ENCODE measurements at regions not wholly inside any gene's neighbourhood (a gene's known extent, or its start where the extent isn't known, plus 50 kb on each side); places are given as distances from the start of the nearest gene placed in this dataset.

- Histone ChIP-seq H3K27ac (ENCODE audit: low read depth in 2 of 2, low read length in 1 of 2) (peak overlapping the region in 1 of 2 donors; percentile 6), H3K4me1 (ENCODE audit: control insufficient read depth in 2 of 2, insufficient read depth in 2 of 2, low read length in 1 of 2) (no peaks in the 10 kb centered on the region), H3K9me3 (ENCODE audit: control insufficient read depth in 2 of 2, insufficient read depth in 1 of 2, low read depth in 1 of 2, low read length in 1 of 2) (no peaks in the 10 kb centered on the region), H3K4me3 (ENCODE audit: low read depth in 1 of 2, low read length in 2 of 2) (no peak overlapping the region), H3K27me3 (ENCODE audit: control insufficient read depth in 1 of 2, insufficient read depth in 2 of 2, low read length in 2 of 2) (no peaks in the 10 kb centered on the region), H3K36me3 (ENCODE audit: control insufficient read depth in 2 of 2, insufficient read depth in 2 of 2, low read length in 1 of 2) (no peaks in the 10 kb centered on the region)
- WGBS, 2 donors = 35 to 39% methylated on average over 2 of the region's 2 CpGs
Measured at GRCh38 chr12:102562836-102563425, 82.6 kb upstream of the IGF1 start.

DNA sequence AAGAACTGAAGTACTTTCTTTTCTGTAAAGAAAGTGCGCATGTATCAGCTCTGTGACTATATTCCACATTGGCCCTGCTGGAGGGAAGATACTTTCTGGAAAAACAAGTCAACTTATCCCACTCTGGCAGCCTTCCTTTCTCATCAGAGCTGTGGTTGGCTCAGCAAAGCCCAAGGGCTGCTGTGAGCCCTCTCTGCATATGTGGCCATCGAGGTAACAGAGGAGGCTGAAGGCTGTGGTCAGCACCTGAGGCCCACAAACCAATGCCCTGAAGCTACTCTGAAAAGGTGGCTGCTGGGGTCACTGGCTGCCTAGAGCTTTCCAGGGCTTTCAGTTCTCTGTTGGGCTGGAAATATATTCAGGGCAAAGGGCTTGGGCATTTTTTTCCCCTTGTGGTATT is 70.8 kb upstream of the IGF1 start:
- H3K27me3 ChIP-seq (ENCODE audit: control insufficient read depth in 1 of 2, insufficient read depth in 2 of 2, low read length in 2 of 2) = no peaks in the 10 kb centered on the region
- no peaks in the 10 kb centered on the region for H3K4me1 ChIP-seq (ENCODE audit: control insufficient read depth in 2 of 2, insufficient read depth in 2 of 2, low read length in 1 of 2)
- 85 to 87% methylated on average over 2 of the region's 2 CpGs for WGBS, 2 donors
- H3K36me3 ChIP-seq (ENCODE audit: control insufficient read depth in 2 of 2, insufficient read depth in 2 of 2, low read length in 1 of 2) = no peaks in the 10 kb centered on the region
- no peaks in the 10 kb centered on the region for H3K9me3 ChIP-seq (ENCODE audit: control insufficient read depth in 2 of 2, insufficient read depth in 1 of 2, low read depth in 1 of 2, low read length in 1 of 2)
- H3K27ac ChIP-seq (ENCODE audit: low read depth in 2 of 2, low read length in 1 of 2) = no peak overlapping the region
- H3K4me3 ChIP-seq (ENCODE audit: low read depth in 1 of 2, low read length in 2 of 2) = no peak overlapping the region

DNA sequence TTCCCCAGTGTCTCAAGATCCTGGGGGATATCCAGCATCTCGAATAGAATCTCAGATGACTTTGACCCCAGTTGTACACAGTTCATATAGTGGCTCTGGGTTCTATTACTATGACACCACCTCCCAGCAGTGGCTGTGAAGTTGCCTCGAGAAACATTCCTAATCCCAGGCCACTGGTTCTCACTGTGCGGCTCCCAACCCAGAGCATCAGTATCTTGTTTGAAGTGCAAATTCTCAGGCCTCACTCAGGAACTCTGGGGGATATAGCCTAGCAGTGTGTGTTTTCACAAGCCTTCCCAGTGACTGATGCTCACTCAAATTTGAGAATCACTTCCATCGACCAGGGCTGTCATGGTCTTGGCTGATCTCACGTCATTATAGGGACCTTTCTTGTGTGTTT is 69.3 kb upstream of the IGF1 start:
- WGBS, 2 donors = 62 to 71% methylated on average over 5 of the region's 5 CpGs
- no peaks in the 10 kb centered on the region for H3K9me3 ChIP-seq (ENCODE audit: control insufficient read depth in 2 of 2, insufficient read depth in 1 of 2, low read depth in 1 of 2, low read length in 1 of 2)
- no peaks in the 10 kb centered on the region for H3K27me3 ChIP-seq (ENCODE audit: control insufficient read depth in 1 of 2, insufficient read depth in 2 of 2, low read length in 2 of 2)
- no peak overlapping the region for H3K27ac ChIP-seq (ENCODE audit: low read depth in 2 of 2, low read length in 1 of 2)
- no peaks in the 10 kb centered on the region for H3K4me1 ChIP-seq (ENCODE audit: control insufficient read depth in 2 of 2, insufficient read depth in 2 of 2, low read length in 1 of 2)
- no peaks in the 10 kb centered on the region for H3K36me3 ChIP-seq (ENCODE audit: control insufficient read depth in 2 of 2, insufficient read depth in 2 of 2, low read length in 1 of 2)
- H3K4me3 ChIP-seq (ENCODE audit: low read depth in 1 of 2, low read length in 2 of 2) = no peak overlapping the region

- no peak overlapping the region for H3K4me3 ChIP-seq (ENCODE audit: low read depth in 1 of 2, low read length in 2 of 2)
- H3K27me3 ChIP-seq (ENCODE audit: control insufficient read depth in 1 of 2, insufficient read depth in 2 of 2, low read length in 2 of 2) = no peaks in the 10 kb centered on the region
- no peak overlapping the region for H3K27ac ChIP-seq (ENCODE audit: low read depth in 2 of 2, low read length in 1 of 2)
- H3K4me1 ChIP-seq (ENCODE audit: control insufficient read depth in 2 of 2, insufficient read depth in 2 of 2, low read length in 1 of 2) = no peaks in the 10 kb centered on the region
- WGBS, 2 donors = 40 to 65% methylated on average over 3 of the region's 3 CpGs
- H3K36me3 ChIP-seq (ENCODE audit: control insufficient read depth in 2 of 2, insufficient read depth in 2 of 2, low read length in 1 of 2) = no peaks in the 10 kb centered on the region
- H3K9me3 ChIP-seq (ENCODE audit: control insufficient read depth in 2 of 2, insufficient read depth in 1 of 2, low read depth in 1 of 2, low read length in 1 of 2) = no peaks in the 10 kb centered on the region
Measured at GRCh38 chr12:102548543-102548942, 68.2 kb upstream of the IGF1 start.

- H3K27ac ChIP-seq (ENCODE audit: low read depth in 2 of 2, low read length in 1 of 2) = no peak overlapping the region
- H3K9me3 ChIP-seq (ENCODE audit: control insufficient read depth in 2 of 2, insufficient read depth in 1 of 2, low read depth in 1 of 2, low read length in 1 of 2) = no peaks in the 10 kb centered on the region
- WGBS, 2 donors = 75 to 79% methylated on average over 5 of the region's 5 CpGs
Measured at GRCh38 chr12:102543494-102544485, 63.4 kb upstream of the IGF1 start.

GRCh38 chr12:102542816-102543440 is 62.6 kb upstream of the IGF1 start:
- 61 to 70% methylated on average over 6 of the region's 6 CpGs for WGBS, 2 donors
- Histone ChIP-seq H3K27ac (ENCODE audit: low read depth in 2 of 2, low read length in 1 of 2) (no peak overlapping the region), H3K4me1 (ENCODE audit: control insufficient read depth in 2 of 2, insufficient read depth in 2 of 2, low read length in 1 of 2) (no peaks in the 10 kb centered on the region), H3K27me3 (ENCODE audit: control insufficient read depth in 1 of 2, insufficient read depth in 2 of 2, low read length in 2 of 2) (no peaks in the 10 kb centered on the region), H3K9me3 (ENCODE audit: control insufficient read depth in 2 of 2, insufficient read depth in 1 of 2, low read depth in 1 of 2, low read length in 1 of 2) (no peaks in the 10 kb centered on the region), H3K36me3 (ENCODE audit: control insufficient read depth in 2 of 2, insufficient read depth in 2 of 2, low read length in 1 of 2) (no peaks in the 10 kb centered on the region), H3K4me3 (ENCODE audit: low read depth in 1 of 2, low read length in 2 of 2) (no peak overlapping the region)

More at GRCh38 chr12:102543494-102544485, 63.4 kb upstream of the IGF1 start:
- H3K36me3 ChIP-seq (ENCODE audit: control insufficient read depth in 2 of 2, insufficient read depth in 2 of 2, low read length in 1 of 2) = no peaks in the 10 kb centered on the region
- H3K4me1 ChIP-seq (ENCODE audit: control insufficient read depth in 2 of 2, insufficient read depth in 2 of 2, low read length in 1 of 2) = no peaks in the 10 kb centered on the region
- no peaks in the 10 kb centered on the region for H3K27me3 ChIP-seq (ENCODE audit: control insufficient read depth in 1 of 2, insufficient read depth in 2 of 2, low read length in 2 of 2)
- H3K4me3 ChIP-seq (ENCODE audit: low read depth in 1 of 2, low read length in 2 of 2) = no peak overlapping the region

DNA sequence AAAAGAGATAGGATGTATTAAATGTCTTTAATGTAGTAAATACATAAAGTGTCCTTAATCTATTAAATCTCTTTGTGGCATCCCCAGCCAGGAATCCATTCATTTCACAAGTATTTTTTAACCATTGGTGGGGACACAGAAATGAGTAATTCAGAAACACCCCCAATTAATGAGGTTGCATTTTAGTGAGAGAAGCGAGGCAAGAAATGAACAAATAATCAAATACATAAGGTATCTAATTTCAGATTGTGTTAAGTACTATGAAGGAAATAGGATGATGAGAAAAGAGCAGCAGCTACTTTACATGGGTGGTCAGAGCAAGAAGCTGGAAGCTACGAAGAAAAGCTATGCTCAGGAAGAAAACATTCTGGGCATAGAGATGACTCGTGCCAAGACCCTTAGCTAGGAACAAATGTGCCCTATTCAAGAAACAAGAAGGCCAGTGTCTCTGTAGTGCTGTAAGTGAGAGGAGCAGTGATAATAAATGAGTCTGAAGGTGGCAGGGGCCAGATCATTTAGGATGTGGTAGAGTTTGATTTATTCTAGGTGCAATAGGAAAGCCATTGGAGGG is 60.5 kb upstream of the IGF1 start:
- 79 to 84% methylated on average over 3 of the region's 3 CpGs for WGBS, 2 donors
- H3K36me3 ChIP-seq (ENCODE audit: control insufficient read depth in 2 of 2, insufficient read depth in 2 of 2, low read length in 1 of 2) = no peaks in the 10 kb centered on the region
- H3K4me3 ChIP-seq (ENCODE audit: low read depth in 1 of 2, low read length in 2 of 2) = no peak overlapping the region
- H3K27ac ChIP-seq (ENCODE audit: low read depth in 2 of 2, low read length in 1 of 2) = no peak overlapping the region
- no peaks in the 10 kb centered on the region for H3K27me3 ChIP-seq (ENCODE audit: control insufficient read depth in 1 of 2, insufficient read depth in 2 of 2, low read length in 2 of 2)
- no peaks in the 10 kb centered on the region for H3K4me1 ChIP-seq (ENCODE audit: control insufficient read depth in 2 of 2, insufficient read depth in 2 of 2, low read length in 1 of 2)
- no peaks in the 10 kb centered on the region for H3K9me3 ChIP-seq (ENCODE audit: control insufficient read depth in 2 of 2, insufficient read depth in 1 of 2, low read depth in 1 of 2, low read length in 1 of 2)

- Histone ChIP-seq H3K9me3 (ENCODE audit: control insufficient read depth in 2 of 2, insufficient read depth in 1 of 2, low read depth in 1 of 2, low read length in 1 of 2) (no peaks in the 10 kb centered on the region), H3K4me3 (ENCODE audit: low read depth in 1 of 2, low read length in 2 of 2) (no peak overlapping the region), H3K36me3 (ENCODE audit: control insufficient read depth in 2 of 2, insufficient read depth in 2 of 2, low read length in 1 of 2) (no peaks in the 10 kb centered on the region), H3K4me1 (ENCODE audit: control insufficient read depth in 2 of 2, insufficient read depth in 2 of 2, low read length in 1 of 2) (no peaks in the 10 kb centered on the region), H3K27me3 (ENCODE audit: control insufficient read depth in 1 of 2, insufficient read depth in 2 of 2, low read length in 2 of 2) (no peaks in the 10 kb centered on the region), H3K27ac (ENCODE audit: low read depth in 2 of 2, low read length in 1 of 2) (no peak overlapping the region)
- WGBS, 2 donors = 41% methylated on average over 10 of the region's 10 CpGs
Measured at GRCh38 chr12:102539651-102540553, 59.5 kb upstream of the IGF1 start.

DNA sequence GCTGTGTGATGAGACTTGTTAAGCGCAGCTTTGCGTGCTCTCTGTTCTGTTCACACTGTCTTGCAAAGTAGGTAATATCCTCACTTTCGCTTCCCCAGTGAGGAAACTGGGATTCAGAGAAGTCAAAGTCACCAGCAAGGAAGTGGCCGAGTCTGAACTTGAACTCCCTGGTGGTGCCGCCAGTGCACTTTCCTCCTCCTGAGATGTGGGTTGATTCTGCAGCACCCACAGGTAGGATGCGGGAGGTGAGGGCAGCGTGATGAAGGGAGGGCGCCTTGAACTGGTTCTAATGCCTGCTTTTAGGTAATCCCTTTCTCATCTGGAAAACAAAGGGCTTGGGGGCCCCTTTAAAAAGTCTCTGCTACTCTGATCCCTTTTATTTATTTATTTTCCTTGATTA is 54.9 kb upstream of the IGF1 start:
- H3K27me3 ChIP-seq (ENCODE audit: control insufficient read depth in 1 of 2, insufficient read depth in 2 of 2, low read length in 2 of 2) = no peaks in the 10 kb centered on the region
- no peaks in the 10 kb centered on the region for H3K4me1 ChIP-seq (ENCODE audit: control insufficient read depth in 2 of 2, insufficient read depth in 2 of 2, low read length in 1 of 2)
- no peak overlapping the region for H3K27ac ChIP-seq (ENCODE audit: low read depth in 2 of 2, low read length in 1 of 2)
- H3K4me3 ChIP-seq (ENCODE audit: low read depth in 1 of 2, low read length in 2 of 2) = no peak overlapping the region
- H3K9me3 ChIP-seq (ENCODE audit: control insufficient read depth in 2 of 2, insufficient read depth in 1 of 2, low read depth in 1 of 2, low read length in 1 of 2) = no peaks in the 10 kb centered on the region
- no peaks in the 10 kb centered on the region for H3K36me3 ChIP-seq (ENCODE audit: control insufficient read depth in 2 of 2, insufficient read depth in 2 of 2, low read length in 1 of 2)
- 87% methylated on average over 8 of the region's 8 CpGs for WGBS, 2 donors

Measured in esophagus (tissue), 2 donors.